ENCODE measurements at regions not wholly inside any gene's neighbourhood (a gene's known extent, or its start where the extent isn't known, plus 50 kb on each side); places are given as distances from the start of the nearest gene placed in this dataset.

GRCh38 chr10:28734938-28735759, 57.8 kb downstream of the BAMBI start (continued):
- no peak for TF ChIP-seq STAT6 (CRISPR knock-in tag; IDR thresholded peaks at IDR 0.05)
- TF ChIP-seq ATF3 (IDR thresholded peaks at IDR 0.05) = peak; percentile 96
- TF ChIP-seq ATF3 (CRISPR knock-in tag; conservative IDR thresholded peaks at IDR 0.05) = peak; percentile 91; the same call in 1 of the 2 replicates
- TF ChIP-seq OTX1 (CRISPR knock-in tag; IDR thresholded peaks at IDR 0.05) = no peak
- no peak for TF ChIP-seq RREB1 (CRISPR knock-in tag; IDR thresholded peaks at IDR 0.05)
- TF ChIP-seq JUND (IDR thresholded peaks at IDR 0.05; ENCODE audit: borderline replicate concordance, low read depth, low read length) = peak; percentile 97
- TF ChIP-seq JUND (tag; IDR thresholded peaks at IDR 0.05; ENCODE audit: borderline replicate concordance, low read depth, low read length) = peak; percentile 100; the same call in 2 of the 3 replicates
- peak; percentile 95; the same call in 1 of the 2 replicates for TF ChIP-seq CBX1 (IDR thresholded peaks at IDR 0.05; ENCODE audit: low read depth)
- 0 out of 2 replicates have a peak, but pooled peaks have one; percentile 51 for TF ChIP-seq THRAP3 (IDR thresholded peaks at IDR 0.05; ENCODE audit: borderline replicate concordance)
